Heart left ventricle (tissue), 13 donors: ENCODE measurements at regions not wholly inside any gene's neighbourhood (a gene's known extent, or its start where the extent isn't known, plus 50 kb on each side); places are given as distances from the start of the nearest gene placed in this dataset.

Experiments
- POLR2A ChIP-seq, 2 donors: fragments of 450-650 bp; IDR thresholded peaks; one replicate each; pipeline ENCODE4 v1.6.1; 2017; ENCODE audit warnings: antibody characterized with exemption in 2 of 2, mild to moderate bottlenecking in 2 of 2, moderate library complexity in 2 of 2
- TF ChIP-seq, protein P1 (sequence below), 12 donors: fragments of 200-600 bp; sonication (generic) in 4 of 12; IDR thresholded peaks; one replicate each; pipeline versions ENCODE4 v1.5.0 to v1.8.0; 2018 to 2022; ENCODE audit warnings: antibody characterized with exemption in 12 of 12, mild to moderate bottlenecking in 5 of 12
- donor health status: ischemic (EF 13 %, LVEDD 7.1; RV severe dilation, severe dysfunction).
- donor health status: DM: no; HTN: yes; CAD: no.
- donor health status: DM: no; HTN: no; CAD: no.
- donor health status: ischemic (EF 25% LVEDD 6.9; RV normal size, moderate dysfunction).
- donor health status: ischemic (EF 25% LVEDD 5.7; RV mildly dilated, moderate dysfunction).
- donor health status: ischemic (EF 35%, LVEDD 5.7; RV mildly dilated, moderate dysfunction).
- donor health status: nonischemic (EF 11% LVEDD 7.7; RV severe dilation, severe dysfunction).
- donor health status: DM: yes; HTN: yes; CAD: no.
- donor health status: PGD.
- donor health status: ischemic (EF 29% LVEDD 5.4; RV normal size, mild dysfunction).
- donor health status: nonischemic (EF 23%, LVEDD 6.1; RV moderate dilation, normal function).

GRCh38 chr3:106379251-106379750, 510.5 kb upstream of the CBLB start:
- TF ChIP-seq, protein P1, sequence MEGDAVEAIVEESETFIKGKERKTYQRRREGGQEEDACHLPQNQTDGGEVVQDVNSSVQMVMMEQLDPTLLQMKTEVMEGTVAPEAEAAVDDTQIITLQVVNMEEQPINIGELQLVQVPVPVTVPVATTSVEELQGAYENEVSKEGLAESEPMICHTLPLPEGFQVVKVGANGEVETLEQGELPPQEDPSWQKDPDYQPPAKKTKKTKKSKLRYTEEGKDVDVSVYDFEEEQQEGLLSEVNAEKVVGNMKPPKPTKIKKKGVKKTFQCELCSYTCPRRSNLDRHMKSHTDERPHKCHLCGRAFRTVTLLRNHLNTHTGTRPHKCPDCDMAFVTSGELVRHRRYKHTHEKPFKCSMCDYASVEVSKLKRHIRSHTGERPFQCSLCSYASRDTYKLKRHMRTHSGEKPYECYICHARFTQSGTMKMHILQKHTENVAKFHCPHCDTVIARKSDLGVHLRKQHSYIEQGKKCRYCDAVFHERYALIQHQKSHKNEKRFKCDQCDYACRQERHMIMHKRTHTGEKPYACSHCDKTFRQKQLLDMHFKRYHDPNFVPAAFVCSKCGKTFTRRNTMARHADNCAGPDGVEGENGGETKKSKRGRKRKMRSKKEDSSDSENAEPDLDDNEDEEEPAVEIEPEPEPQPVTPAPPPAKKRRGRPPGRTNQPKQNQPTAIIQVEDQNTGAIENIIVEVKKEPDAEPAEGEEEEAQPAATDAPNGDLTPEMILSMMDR (IDR thresholded peaks at IDR 0.05), result no peak
- TF ChIP-seq POLR2A (IDR thresholded peaks at IDR 0.05), result no peak
